ENCODE measurements at regions not wholly inside any gene's neighbourhood (a gene's known extent, or its start where the extent isn't known, plus 50 kb on each side); places are given as distances from the start of the nearest gene placed in this dataset.

GRCh38 chr1:4341421-4341820 lies 313.0 kb upstream of the AJAP1 start:
- no peaks in the 10 kb centered on the region for H3K79me2 ChIP-seq (ENCODE audit: low read length)
- peaks cover 19% of the 10 kb centered on the region for H3K4me1 ChIP-seq (ENCODE audit: low read length)
- no peak overlapping the region for H3K27ac ChIP-seq (ENCODE audit: low read length)
- no peak overlapping the region for H3K9ac ChIP-seq (ENCODE audit: low read length)
- no peaks in the 10 kb centered on the region for H4K20me1 ChIP-seq (ENCODE audit: insufficient read depth, low read length)
- no peak overlapping the region for H3K4me2 ChIP-seq (ENCODE audit: low read length)
- H3K9me3 ChIP-seq (ENCODE audit: insufficient read depth, low read length) = no peaks in the 10 kb centered on the region
- H3K27me3 ChIP-seq (ENCODE audit: low read depth, low read length) = no peaks in the 10 kb centered on the region
- H3K4me3 ChIP-seq (ENCODE audit: low read length) = no peak overlapping the region
- no peak for TF ChIP-seq CTCF (IDR thresholded peaks at IDR 0.05; ENCODE audit: low read depth, low read length)
- H3K36me3 ChIP-seq (replicated peaks; ENCODE audit: low read depth, low read length) = no peaks in the 10 kb centered on the region
- no peak overlapping the region for H2AFZ ChIP-seq (ENCODE audit: low read depth, low read length)

GRCh38 chr1:4344065-4344732 lies 310.2 kb upstream of the AJAP1 start:
- Histone ChIP-seq H3K9ac (ENCODE audit: low read length) (peak overlapping the region; percentile 63), H3K79me2 (ENCODE audit: low read length) (no peaks in the 10 kb centered on the region), H2AFZ (ENCODE audit: low read depth, low read length) (peak overlapping the region; percentile 37), H3K36me3 (replicated peaks; ENCODE audit: low read depth, low read length) (no peaks in the 10 kb centered on the region), H3K27me3 (ENCODE audit: low read depth, low read length) (0 out of 2 replicates have a peak, but pooled peaks cover 5% of the 10 kb centered on the region), H4K20me1 (ENCODE audit: insufficient read depth, low read length) (no peaks in the 10 kb centered on the region), H3K27ac (ENCODE audit: low read length) (peak overlapping the region; percentile 79), H3K4me1 (ENCODE audit: low read length) (peaks cover 19% of the 10 kb centered on the region), H3K9me3 (ENCODE audit: insufficient read depth, low read length) (no peaks in the 10 kb centered on the region), H3K4me2 (ENCODE audit: low read length) (peak overlapping the region; percentile 88), H3K4me3 (ENCODE audit: low read length) (peak overlapping the region; percentile 71)
- no peak for TF ChIP-seq EZH2phosphoT487 (IDR thresholded peaks at IDR 0.05; ENCODE audit: low read depth)
- no peak for TF ChIP-seq CTCF (IDR thresholded peaks at IDR 0.05; ENCODE audit: low read depth, low read length)

GRCh38 chr1:4345094-4345493 lies 309.3 kb upstream of the AJAP1 start:
- no peaks in the 10 kb centered on the region for H3K36me3 ChIP-seq (replicated peaks; ENCODE audit: low read depth, low read length)
- H3K27me3 ChIP-seq (ENCODE audit: low read depth, low read length) = 0 out of 2 replicates have a peak, but pooled peaks cover 5% of the 10 kb centered on the region
- no peaks in the 10 kb centered on the region for H3K9me3 ChIP-seq (ENCODE audit: insufficient read depth, low read length)
- H3K9ac ChIP-seq (ENCODE audit: low read length) = peak overlapping the region; percentile 63; the same call in 1 of the 2 replicates
- TF ChIP-seq CTCF (IDR thresholded peaks at IDR 0.05; ENCODE audit: low read depth, low read length) = no peak
- TF ChIP-seq EZH2phosphoT487 (IDR thresholded peaks at IDR 0.05; ENCODE audit: low read depth) = no peak
- H2AFZ ChIP-seq (ENCODE audit: low read depth, low read length) = no peak overlapping the region
- peaks cover 19% of the 10 kb centered on the region for H3K4me1 ChIP-seq (ENCODE audit: low read length)
- no peaks in the 10 kb centered on the region for H3K79me2 ChIP-seq (ENCODE audit: low read length)
- H3K4me3 ChIP-seq (ENCODE audit: low read length) = no peak overlapping the region
- H3K27ac ChIP-seq (ENCODE audit: low read length) = peak overlapping the region; percentile 79; the same call in 1 of the 2 replicates
- no peaks in the 10 kb centered on the region for H4K20me1 ChIP-seq (ENCODE audit: insufficient read depth, low read length)
- H3K4me2 ChIP-seq (ENCODE audit: low read length) = peak overlapping the region; percentile 88; the same call in 1 of the 2 replicates

GRCh38 chr1:4346131-4346530 lies 308.3 kb upstream of the AJAP1 start:
- no peak for TF ChIP-seq EZH2phosphoT487 (IDR thresholded peaks at IDR 0.05; ENCODE audit: low read depth)
- no peak for TF ChIP-seq CTCF (IDR thresholded peaks at IDR 0.05; ENCODE audit: low read depth, low read length)

More at GRCh38 chr1:4346131-4346530, 308.3 kb upstream of the AJAP1 start:
- Histone ChIP-seq H4K20me1 (ENCODE audit: insufficient read depth, low read length) (no peaks in the 10 kb centered on the region), H3K36me3 (replicated peaks; ENCODE audit: low read depth, low read length) (no peaks in the 10 kb centered on the region), H3K9me3 (ENCODE audit: insufficient read depth, low read length) (no peaks in the 10 kb centered on the region), H3K9ac (ENCODE audit: low read length) (no peak overlapping the region), H2AFZ (ENCODE audit: low read depth, low read length) (no peak overlapping the region), H3K4me2 (ENCODE audit: low read length) (no peak overlapping the region), H3K4me3 (ENCODE audit: low read length) (no peak overlapping the region), H3K27ac (ENCODE audit: low read length) (no peak overlapping the region), H3K79me2 (ENCODE audit: low read length) (no peaks in the 10 kb centered on the region), H3K27me3 (ENCODE audit: low read depth, low read length) (0 out of 2 replicates have a peak, but pooled peaks cover 5% of the 10 kb centered on the region), H3K4me1 (ENCODE audit: low read length) (peaks cover 19% of the 10 kb centered on the region)
